Activated B cell treated with CpG ODN at 0.5 μM for 24 hours (primary cell): ENCODE measurements at regions not wholly inside any gene's neighbourhood (a gene's known extent, or its start where the extent isn't known, plus 50 kb on each side); places are given as distances from the start of the nearest gene placed in this dataset.

Experiments
- ATAC-seq: fragments of 200-7000 bp; cut with Tn5 transposase; one replicate; pipeline ENCODE4 v1.10.0; 2021; ENCODE audit warnings: low read depth, mild to moderate bottlenecking, moderate library complexity
- CTCF ChIA-PET: fragments of 350-600 bp; sonication (Branson Sonifier 250); formaldehyde crosslinking; loops from one replicate; lab custom pipeline; 2021; ENCODE audit warnings: antibody characterized with exemption; lab: Charles Lee
- POLR2A ChIA-PET: fragments of 350-600 bp; sonication (Branson Sonifier 250); formaldehyde crosslinking; loops from one replicate; lab custom pipeline; 2021; ENCODE audit warnings: antibody characterized with exemption; lab: Charles Lee
- DNase-seq: peaks from one replicate; pipeline ENCODE4 v3.0.0; 2022
- H3K27ac Mint-ChIP-seq: one replicate; pipeline ENCODE4 v1.8.0; 2020; ENCODE audit warnings: mixed read lengths
- H3K27me3 Mint-ChIP-seq: one replicate; pipeline ENCODE4 v1.8.0; 2021; ENCODE audit warnings: mixed read lengths
- H3K36me3 Mint-ChIP-seq: one replicate; pipeline ENCODE4 v1.8.0; 2021; ENCODE audit warnings: low read depth, mixed read lengths
- H3K4me1 Mint-ChIP-seq: one replicate; pipeline ENCODE4 v1.8.0; 2021; ENCODE audit warnings: mixed read lengths
- H3K4me3 Mint-ChIP-seq: one replicate; pipeline ENCODE4 v1.8.0; 2020; ENCODE audit warnings: mild to moderate bottlenecking, mixed read lengths
- H3K9me3 Mint-ChIP-seq: one replicate; pipeline ENCODE4 v1.8.0; 2020; ENCODE audit warnings: mixed read lengths
- CTCF ChIP-seq: fragments of 200-600 bp; IDR thresholded peaks from one replicate; pipeline ENCODE4 v1.8.0; 2022; ENCODE audit warnings: antibody characterized with exemption, mild to moderate bottlenecking
- intact Hi-C: fragments of 100-400 bp; cut with micrococcal nuclease; formaldehyde crosslinking; loops from one replicate; pipeline ENCODE4 v1.15.1; 2024

- ATAC-seq (no peak), DNase-seq (no peak)
- Mint-ChIP-seq H3K36me3 (no peaks in the 10 kb centered on the region), H3K9me3 (no peaks in the 10 kb centered on the region), H3K4me1 (peaks cover 2% of the 10 kb centered on the region), H3K27ac (no peak overlapping the region), H3K27me3 (no peaks in the 10 kb centered on the region), H3K4me3 (no peak overlapping the region)
- ChIA-PET CTCF (no interaction called here), POLR2A (no interaction called here)
- no peak for TF ChIP-seq CTCF
- intact Hi-C loops, result no loop called here
Observed at GRCh38 chrX:84710611-84711010, 208.4 kb upstream of the HDX start.

GRCh38 chrX:84712621-84713020 is 210.4 kb upstream of the HDX start:
- ChIA-PET POLR2A (no interaction called here), CTCF (no interaction called here)
- no peak for TF ChIP-seq CTCF
- H3K4me1 Mint-ChIP-seq, result peaks cover 4% of the 10 kb centered on the region
- no peak overlapping the region for H3K27ac Mint-ChIP-seq
- no peaks in the 10 kb centered on the region for H3K36me3 Mint-ChIP-seq
- intact Hi-C loops, result no loop called here
- DNase-seq (no peak), ATAC-seq (no peak)
- no peaks in the 10 kb centered on the region for H3K27me3 Mint-ChIP-seq
- no peak overlapping the region for H3K4me3 Mint-ChIP-seq
- no peaks in the 10 kb centered on the region for H3K9me3 Mint-ChIP-seq

- POLR2A ChIA-PET, result no interaction called here
- Mint-ChIP-seq H3K27me3 (no peaks in the 10 kb centered on the region), H3K27ac (no peak overlapping the region), H3K36me3 (no peaks in the 10 kb centered on the region), H3K9me3 (no peaks in the 10 kb centered on the region), H3K4me1 (peaks cover 4% of the 10 kb centered on the region), H3K4me3 (no peak overlapping the region)
- CTCF ChIA-PET, result no interaction called here
- TF ChIP-seq CTCF, result no peak
- ATAC-seq, result no peak
- DNase-seq, result no peak
- intact Hi-C loops, result no loop called here
Observed at GRCh38 chrX:84715315-84715714, 213.1 kb upstream of the HDX start.

GRCh38 chrX:84717343-84717742 is 215.1 kb upstream of the HDX start:
- no peak for TF ChIP-seq CTCF
- CTCF ChIA-PET, result no interaction called here
- H3K27ac Mint-ChIP-seq, result no peak overlapping the region
- POLR2A ChIA-PET, result no interaction called here
- DNase-seq (no peak), ATAC-seq (no peak)
- intact Hi-C loops, result no loop called here
- H3K27me3 Mint-ChIP-seq, result no peaks in the 10 kb centered on the region
- no peaks in the 10 kb centered on the region for H3K36me3 Mint-ChIP-seq
- H3K4me1 Mint-ChIP-seq, result peaks cover 4% of the 10 kb centered on the region
- no peak overlapping the region for H3K4me3 Mint-ChIP-seq
- H3K9me3 Mint-ChIP-seq, result no peaks in the 10 kb centered on the region

- Mint-ChIP-seq H3K4me1 (no peaks in the 10 kb centered on the region), H3K4me3 (no peak overlapping the region), H3K36me3 (no peaks in the 10 kb centered on the region), H3K27ac (no peak overlapping the region), H3K9me3 (no peaks in the 10 kb centered on the region), H3K27me3 (no peaks in the 10 kb centered on the region)
- intact Hi-C loops, result no loop called here
- DNase-seq (no peak), ATAC-seq (no peak)
- TF ChIP-seq CTCF, result no peak
- ChIA-PET POLR2A (no interaction called here), CTCF (no interaction called here)
Observed at GRCh38 chrX:84721416-84721815, 219.2 kb upstream of the HDX start.
